Thoracic aorta (tissue), 2 donors: ENCODE measurements at regions not wholly inside any gene's neighbourhood (a gene's known extent, or its start where the extent isn't known, plus 50 kb on each side); places are given as distances from the start of the nearest gene placed in this dataset.

Experiments used
- ATAC-seq: fragments of 150-250 bp; one replicate; pipeline ENCODE4 v1.8.0; 2017; ENCODE audit warnings: low read depth; ENCODE audit not compliant: insufficient number of reproducible peaks, low FRiP score
- DNase-seq: peaks from one replicate; pipeline ENCODE4 v3.0.0-alpha.2; 2020; ENCODE audit warnings: low spot score
- H3K27ac ChIP-seq, 2 donors: fragments of 200-600 bp; sonication (generic); 1 replicate in 1 of 2; 2 replicates in 1 of 2; pipeline ENCODE4 v1.5.1; 2016; ENCODE audit warnings: mild to moderate bottlenecking in 2 of 2, moderate library complexity in 2 of 2
- H3K27me3 ChIP-seq: fragments of 200-600 bp; sonication (generic); replicated peaks from 2 replicates; pipeline ENCODE4 v1.6.0; 2016; ENCODE audit warnings: mild to moderate bottlenecking; ENCODE audit not compliant: insufficient read depth
- H3K36me3 ChIP-seq: fragments of 200-600 bp; sonication (generic); one replicate; pipeline ENCODE4 v1.5.1; 2016
- H3K4me1 ChIP-seq, 2 donors: fragments of 200-600 bp; sonication (generic); 1 replicate in 1 of 2; 2 replicates in 1 of 2; pipeline versions ENCODE4 v1.5.1 to v1.6.0; 2016; ENCODE audit warnings: low read depth in 2 of 2, mild to moderate bottlenecking in 1 of 2; ENCODE audit not compliant: control insufficient read depth in 1 of 2
- H3K4me3 ChIP-seq: fragments of 200-600 bp; sonication (generic); 2 replicates; pipeline ENCODE4 v1.5.1; 2016; ENCODE audit warnings: mild to moderate bottlenecking
- H3K9me3 ChIP-seq: fragments of 200-600 bp; sonication (generic); 2 replicates; pipeline ENCODE4 v1.5.1; 2016
- CTCF ChIP-seq: fragments of 200-600 bp; sonication (generic); IDR thresholded peaks from one replicate; pipeline ENCODE4 v1.5.1; 2019; ENCODE audit warnings: antibody characterized with exemption

- no peak overlapping the region for H3K27ac ChIP-seq
- no peaks in the 10 kb centered on the region for H3K27me3 ChIP-seq
- no peak for TF ChIP-seq CTCF
- ATAC-seq (no peak), DNase-seq (no peak)
- no peaks in the 10 kb centered on the region for H3K9me3 ChIP-seq
- no peak overlapping the region for H3K4me3 ChIP-seq
- no peaks in the 10 kb centered on the region for H3K36me3 ChIP-seq
- H3K4me1 ChIP-seq, result no peaks in the 10 kb centered on the region
Observed at GRCh38 chr4:10239982-10240654, 123.5 kb upstream of the WDR1 start.

- Histone ChIP-seq H3K4me1 (peaks cover 0 to 5% of the 10 kb centered on the region in 2 donors), H3K4me3 (no peak overlapping the region), H3K9me3 (no peaks in the 10 kb centered on the region), H3K27ac (no peak overlapping the region), H3K27me3 (no peaks in the 10 kb centered on the region), H3K36me3 (no peaks in the 10 kb centered on the region)
- TF ChIP-seq CTCF, result no peak
- ATAC-seq (no peak), DNase-seq (no peak)
Observed at GRCh38 chr4:10237131-10237530, 120.5 kb upstream of the WDR1 start.

- ATAC-seq (no peak), DNase-seq (no peak)
- no peaks in the 10 kb centered on the region for H3K9me3 ChIP-seq
- H3K36me3 ChIP-seq, result no peaks in the 10 kb centered on the region
- no peak for TF ChIP-seq CTCF
- no peak overlapping the region for H3K4me3 ChIP-seq
- peak overlapping the region; percentile 61 to 68 for H3K27ac ChIP-seq
- H3K27me3 ChIP-seq, result no peaks in the 10 kb centered on the region
- H3K4me1 ChIP-seq, result peaks cover 9 to 18% of the 10 kb centered on the region in 2 donors
Observed at GRCh38 chr4:10232114-10232513, 115.5 kb upstream of the WDR1 start.

- Histone ChIP-seq H3K27me3 (no peaks in the 10 kb centered on the region), H3K9me3 (no peaks in the 10 kb centered on the region), H3K4me3 (no peak overlapping the region), H3K4me1 (peaks cover 9 to 17% of the 10 kb centered on the region in 2 donors), H3K36me3 (no peaks in the 10 kb centered on the region), H3K27ac (peak overlapping the region in 1 of 2 donors; percentile 56)
- DNase-seq, result no peak
- TF ChIP-seq CTCF, result no peak
- no peak for ATAC-seq
Observed at GRCh38 chr4:10226756-10227155, 110.2 kb upstream of the WDR1 start.

- Histone ChIP-seq H3K27ac (no peak overlapping the region), H3K4me1 (peaks cover 0 to 11% of the 10 kb centered on the region in 2 donors), H3K9me3 (no peaks in the 10 kb centered on the region), H3K4me3 (no peak overlapping the region), H3K27me3 (no peaks in the 10 kb centered on the region), H3K36me3 (no peaks in the 10 kb centered on the region)
- no peak for TF ChIP-seq CTCF
- no peak for DNase-seq
- ATAC-seq, result no peak
Observed at GRCh38 chr4:10225096-10225495, 108.5 kb upstream of the WDR1 start.
